ENCODE measurements at regions not wholly inside any gene's neighbourhood (a gene's known extent, or its start where the extent isn't known, plus 50 kb on each side); places are given as distances from the start of the nearest gene placed in this dataset.

DNA sequence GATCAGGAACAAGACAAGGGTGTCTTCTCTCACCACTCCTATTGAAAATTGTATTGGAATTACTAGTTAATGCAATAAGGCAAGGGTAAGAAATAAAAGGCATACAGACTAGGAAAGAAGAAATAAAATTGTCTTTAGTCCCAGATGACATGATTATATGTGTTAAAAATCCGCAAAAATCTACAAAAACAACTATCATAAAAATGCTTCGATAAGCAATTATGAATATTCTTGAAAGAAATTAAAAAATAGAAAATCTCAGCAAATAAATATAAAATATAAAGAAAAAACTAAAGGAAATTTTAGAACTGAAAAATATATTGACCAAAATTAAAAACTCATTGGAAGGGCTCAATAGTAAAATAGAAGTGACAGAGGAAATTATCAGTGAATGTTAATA, 243.3 kb downstream of the ZNF674 start:
- DNase-seq: no peak

DNA sequence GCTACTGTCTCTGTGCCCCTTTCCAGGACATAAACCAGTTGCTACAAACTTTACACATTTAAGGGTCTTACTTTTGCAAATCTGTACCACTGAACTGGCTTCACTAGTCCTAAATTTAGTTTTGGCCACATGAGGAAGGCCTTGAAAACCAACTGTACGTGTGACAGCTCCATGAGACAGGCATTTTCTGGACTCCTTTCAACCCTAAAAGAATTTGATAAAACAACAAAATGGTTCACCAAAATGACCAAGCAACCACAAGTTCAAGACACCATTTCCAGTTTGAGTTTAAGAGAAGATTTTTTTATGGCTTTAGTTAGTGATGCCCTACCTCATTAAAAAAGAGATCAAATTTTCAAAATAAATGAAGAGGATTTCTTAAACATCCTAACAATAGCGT, 246.4 kb downstream of the ZNF674 start:
- no peak for DNase-seq

DNA sequence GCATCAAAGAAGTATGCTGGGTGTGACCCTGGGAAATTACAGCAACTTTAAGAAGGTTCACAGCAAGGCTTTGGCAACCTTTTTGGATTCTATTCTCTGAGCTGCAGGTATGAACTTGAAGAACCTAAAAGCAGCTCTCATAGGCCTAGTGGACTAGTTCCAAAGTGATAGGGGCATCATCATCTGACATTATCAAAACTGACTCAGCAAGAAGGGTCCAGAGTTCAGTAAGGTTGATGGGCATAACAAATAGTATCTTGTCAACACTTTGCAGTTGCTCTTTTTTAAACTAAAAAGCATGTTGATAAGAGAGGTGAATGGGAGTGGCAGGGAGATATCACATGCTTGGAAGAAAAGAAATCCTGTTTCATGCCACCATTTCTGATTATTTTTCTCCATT, 249.3 kb downstream of the ZNF674 start:
- DNase-seq: no peak

GRCh38 chrX:46294234-46294633, 251.0 kb downstream of the ZNF674 start:
- no peak for DNase-seq

- no peak for DNase-seq
Measured at GRCh38 chrX:46279925-46280313, 265.3 kb downstream of the ZNF674 start.

DNA sequence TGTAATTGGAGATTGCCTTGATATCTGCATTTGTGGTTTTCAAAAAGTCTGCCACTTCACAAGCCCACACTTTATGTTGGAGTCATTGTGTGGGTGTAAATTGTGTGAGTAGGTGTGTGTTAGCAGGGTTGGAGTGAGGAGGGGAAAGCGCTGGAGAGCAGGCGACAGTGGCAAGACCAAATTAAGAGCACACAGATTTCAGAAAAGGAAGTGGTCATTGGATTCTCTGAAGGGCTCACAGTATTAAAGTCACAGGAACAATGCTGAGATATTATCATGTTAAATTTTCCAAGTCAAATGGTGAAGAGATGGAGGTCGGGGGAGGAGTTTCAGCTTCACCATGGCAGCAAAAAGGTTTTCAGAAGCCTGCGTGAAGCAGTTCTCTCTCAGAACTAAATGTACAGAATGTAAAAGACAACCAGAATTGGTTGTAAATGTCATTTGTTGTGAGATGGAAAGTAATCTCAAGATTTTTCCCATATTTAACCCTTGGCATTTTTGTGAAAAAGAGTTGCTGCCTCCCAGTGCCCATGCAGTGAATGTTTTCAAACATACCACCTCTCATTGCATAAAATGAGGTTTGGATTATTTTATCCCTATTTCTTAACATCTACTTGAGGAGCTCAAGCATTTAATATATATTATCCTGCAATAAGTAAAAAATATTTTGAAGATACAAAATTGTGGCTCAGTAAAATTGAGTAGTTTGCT, 265.9 kb downstream of the ZNF674 start:
- no peak for DNase-seq

- no peak for DNase-seq
Measured at GRCh38 chrX:46278572-46278971, 266.6 kb downstream of the ZNF674 start.

GRCh38 chrX:46268412-46268811, 276.8 kb downstream of the ZNF674 start:
- no peak for DNase-seq

DNA sequence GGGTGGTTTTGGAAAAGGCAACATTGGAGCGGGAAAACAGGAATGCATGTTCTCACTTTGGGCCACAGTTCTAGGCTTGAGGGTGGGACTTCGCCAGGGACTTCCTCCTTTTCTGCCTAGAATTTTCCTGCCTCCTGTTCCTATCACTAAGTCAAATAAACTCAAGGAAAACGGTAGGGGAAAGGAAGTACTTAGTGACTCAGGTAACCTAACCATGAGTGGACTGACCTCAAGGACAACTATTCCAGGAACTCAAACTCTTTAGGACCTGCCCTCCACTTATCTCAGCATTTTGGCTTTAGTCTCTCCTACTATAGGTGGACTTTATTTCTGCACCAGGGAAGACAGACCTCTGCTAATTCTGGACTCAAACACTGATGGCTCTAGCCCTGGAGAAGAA, 281.7 kb downstream of the ZNF674 start:
- DNase-seq: no peak

DNA sequence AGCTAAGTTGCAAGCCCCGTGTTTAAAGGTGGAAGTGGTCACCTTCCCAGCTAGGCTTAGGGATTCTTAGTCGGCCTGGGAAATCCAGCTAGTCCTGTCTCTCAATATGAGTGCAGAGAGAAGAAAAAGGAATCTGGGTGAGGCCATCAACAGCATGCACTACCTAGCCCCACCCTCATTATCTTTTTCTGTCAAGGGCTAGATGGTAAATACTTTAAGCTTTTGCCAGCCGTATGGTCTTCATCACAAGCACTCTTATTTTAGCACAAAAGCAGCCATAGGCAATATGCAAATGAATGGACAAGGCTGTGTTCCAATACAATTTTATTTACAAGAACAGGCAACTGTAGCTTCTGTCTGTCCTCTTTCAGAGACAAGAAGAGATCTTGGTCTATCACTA, 282.9 kb downstream of the ZNF674 start:
- no peak for DNase-seq

DNA sequence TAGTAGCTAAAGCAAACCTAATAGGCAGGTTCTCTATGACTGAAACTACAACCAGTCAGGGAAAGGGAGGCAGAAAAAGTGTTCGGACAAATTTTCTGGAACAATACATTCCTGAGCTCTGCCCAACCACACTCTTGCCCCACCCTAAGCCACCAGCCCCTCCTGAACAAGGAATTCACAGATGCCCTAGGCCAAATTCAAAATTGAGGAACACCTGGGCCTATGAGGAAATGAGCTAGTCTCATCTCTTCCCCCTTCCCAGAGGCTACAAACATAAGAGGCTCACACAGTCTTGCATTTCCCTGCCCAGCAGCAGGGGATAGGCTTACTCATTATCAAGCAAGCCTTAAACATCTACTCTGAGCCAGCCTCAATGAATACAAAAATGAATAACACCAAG, 284.7 kb downstream of the ZNF674 start:
- DNase-seq: no peak

GRCh38 chrX:46258356-46258755, 286.9 kb downstream of the ZNF674 start:
- no peak for DNase-seq

- DNase-seq: no peak
Measured at GRCh38 chrX:46257451-46257879, 287.8 kb downstream of the ZNF674 start.

- DNase-seq: no peak
Measured at GRCh38 chrX:46256875-46257274, 288.3 kb downstream of the ZNF674 start.

DNA sequence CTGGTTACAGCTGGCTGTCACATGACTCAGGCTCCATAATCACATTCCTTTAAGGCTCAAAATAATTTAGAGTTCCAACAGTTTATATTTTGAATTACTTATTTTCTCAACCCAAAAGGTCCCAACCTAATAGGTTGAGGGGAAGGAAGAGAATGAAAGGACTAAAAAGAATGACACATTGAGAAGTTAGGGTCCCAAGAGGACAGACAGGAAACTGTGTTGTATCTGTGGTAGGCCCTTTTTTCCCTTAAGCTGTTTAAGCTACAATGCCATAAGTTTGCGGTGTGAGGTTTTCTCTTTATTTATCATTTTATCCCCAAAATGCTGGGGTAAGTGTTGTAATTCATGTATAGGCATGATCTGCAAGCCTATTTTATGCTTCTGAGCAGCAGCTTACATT, 290.2 kb downstream of the ZNF674 start:
- DNase-seq: no peak

DNA sequence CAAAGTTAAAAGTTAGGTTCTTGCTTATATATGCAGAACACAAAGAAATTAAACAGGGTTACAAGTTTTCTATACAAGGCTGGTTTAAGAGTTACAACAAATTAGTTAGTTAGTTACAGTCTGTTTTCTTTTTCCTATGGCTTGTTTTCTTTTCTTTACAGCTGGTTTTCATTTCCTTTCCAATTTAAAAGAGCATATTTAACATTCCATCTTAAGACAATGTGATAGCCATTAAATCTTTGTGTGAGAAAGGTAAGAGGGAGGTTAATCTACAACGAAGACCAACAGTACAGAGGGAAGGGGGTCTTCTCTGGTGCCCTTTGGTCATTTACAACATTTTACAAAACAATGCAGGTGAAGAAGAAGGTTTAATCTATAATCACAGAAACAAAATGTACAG, 290.6 kb downstream of the ZNF674 start:
- DNase-seq: peak; percentile 17

DNA sequence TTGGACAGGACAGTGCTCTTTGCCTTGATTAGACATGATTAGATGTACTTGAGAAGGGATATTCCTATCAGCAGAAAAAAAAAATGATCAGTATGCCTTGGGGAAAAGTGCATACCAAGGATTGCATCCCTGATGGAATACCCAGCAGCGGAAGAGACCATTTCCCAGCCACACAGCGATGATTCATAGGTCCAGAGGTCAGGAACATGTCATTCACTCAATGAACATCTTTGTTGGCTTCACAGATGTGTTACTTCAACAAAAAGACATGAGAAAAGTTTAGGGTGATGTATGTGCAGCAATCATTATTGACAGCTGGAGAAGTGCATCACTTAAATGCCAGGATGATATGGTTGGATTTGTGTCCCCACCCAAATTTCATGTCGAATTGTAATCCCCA, 293.5 kb downstream of the ZNF674 start:
- DNase-seq: no peak

DNA sequence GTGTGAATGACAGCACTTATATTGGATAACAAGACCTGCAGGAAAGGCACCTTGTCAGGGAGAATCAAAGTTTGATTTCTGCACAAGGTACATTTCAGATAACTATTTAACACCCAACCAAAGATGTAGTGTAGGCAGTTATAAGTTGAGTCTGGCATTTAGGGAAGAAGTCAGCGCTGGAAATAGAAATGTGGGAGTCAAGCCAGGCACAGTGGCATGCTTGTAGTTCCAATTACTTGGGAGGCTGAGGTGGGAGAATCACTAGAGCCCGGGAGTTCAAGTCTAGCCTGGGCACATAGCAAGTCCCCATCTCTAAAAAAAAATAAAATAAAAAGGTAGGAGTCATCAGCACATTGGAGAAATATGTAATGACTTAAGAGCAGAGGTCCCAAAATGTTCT, 295.1 kb downstream of the ZNF674 start:
- DNase-seq: no peak

- no peak for DNase-seq
Measured at GRCh38 chrX:46247456-46247855, 297.8 kb downstream of the ZNF674 start.

- DNase-seq: no peak
Measured at GRCh38 chrX:46244451-46244850, 300.8 kb downstream of the ZNF674 start.

- no peak for DNase-seq
Measured at GRCh38 chrX:46236411-46236810, 308.8 kb downstream of the ZNF674 start.

GRCh38 chrX:46235778-46236177, 309.4 kb downstream of the ZNF674 start:
- DNase-seq: no peak

DNA sequence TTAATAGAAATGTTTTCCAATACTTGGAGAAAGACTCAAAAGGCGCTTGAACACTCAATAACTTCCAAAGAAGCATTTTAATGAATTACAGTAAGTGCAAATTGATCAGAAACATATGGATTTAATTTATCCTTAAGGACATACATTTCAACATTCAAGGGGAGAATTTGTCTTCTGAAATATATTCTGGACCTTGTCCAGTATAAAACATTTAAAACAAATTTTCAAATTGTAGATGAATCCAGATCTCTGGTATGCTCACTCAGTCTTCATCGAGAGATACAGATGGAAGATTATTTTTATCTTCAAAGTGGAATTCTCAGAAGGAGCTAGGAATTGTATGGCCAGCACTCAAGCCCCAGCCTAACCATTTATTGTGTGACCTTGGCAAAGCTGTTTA, 310.4 kb downstream of the ZNF674 start:
- DNase-seq: no peak

- DNase-seq: no peak
Measured at GRCh38 chrX:46228389-46228788, 316.8 kb downstream of the ZNF674 start.

GRCh38 chrX:46226422-46226821, 318.8 kb downstream of the ZNF674 start:
- no peak for DNase-seq

Data from left kidney (tissue), 1 donor.